Hypothalamus (tissue), 51 donors: ENCODE measurements at regions not wholly inside any gene's neighbourhood (a gene's known extent, or its start where the extent isn't known, plus 50 kb on each side); places are given as distances from the start of the nearest gene placed in this dataset.

Source experiments
- DNase-seq, 51 donors: peaks; one replicate each; lab custom pipeline; 2025; lab: John Stamatoyannopoulos, UW

DNA sequence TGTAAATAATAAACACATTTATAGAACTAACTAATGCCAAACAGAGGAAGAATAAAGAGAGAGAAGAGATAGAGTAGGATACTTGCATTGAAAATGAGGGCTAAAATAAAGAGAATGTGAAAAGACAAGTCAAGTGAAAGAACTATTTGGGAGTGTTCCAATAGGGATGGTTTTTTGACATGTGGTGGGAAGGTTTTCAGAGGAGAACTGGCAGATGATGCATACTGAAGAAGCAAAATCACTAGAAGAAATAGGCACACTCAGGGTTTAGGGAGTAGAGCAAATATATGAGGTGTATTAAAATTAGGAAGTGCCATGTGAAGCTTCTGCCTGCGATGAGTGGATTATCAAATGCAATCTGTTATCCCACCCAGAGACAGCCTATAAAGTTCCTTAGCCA is 744.8 kb downstream of the REEP3 start:
- DNase-seq: no peak

DNA sequence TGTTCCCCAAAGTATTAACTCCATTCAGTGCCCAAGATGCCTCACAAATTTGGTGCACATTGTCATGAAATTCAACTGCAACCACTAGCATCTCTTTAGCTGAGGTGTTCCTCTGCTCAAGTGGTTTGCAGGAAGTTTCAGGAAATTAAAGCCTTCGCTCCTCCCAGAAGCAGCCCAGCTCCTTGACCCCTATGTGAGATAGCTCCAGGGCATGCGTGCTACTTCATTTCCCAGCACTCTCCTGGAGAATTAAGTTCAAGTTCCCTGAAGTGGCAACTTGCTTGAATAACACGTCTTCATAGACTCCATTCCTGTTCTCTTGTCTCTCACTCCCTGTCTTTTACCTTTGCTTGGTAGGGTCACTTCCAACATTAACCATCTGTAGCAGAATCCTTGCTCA is 750.3 kb downstream of the REEP3 start:
- DNase-seq: no peak

DNA sequence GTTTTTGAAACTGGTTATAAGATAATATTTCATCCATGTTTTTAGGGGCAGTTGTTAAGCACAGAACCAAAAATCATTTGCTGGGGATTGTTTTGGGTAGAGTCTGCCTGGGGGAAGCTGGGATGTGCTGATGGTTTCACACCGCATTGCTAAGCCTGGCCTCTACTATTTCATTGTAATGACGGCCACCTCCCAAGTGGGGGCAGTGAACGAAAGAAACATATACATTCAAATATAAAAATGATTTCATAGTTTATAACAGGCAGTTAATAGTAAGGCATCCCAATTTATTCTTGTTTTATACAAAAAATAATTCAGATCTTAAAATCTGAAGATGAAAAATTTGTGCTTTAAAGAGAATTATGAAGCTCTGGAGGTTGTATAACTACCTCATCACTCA is 750.8 kb downstream of the REEP3 start:
- DNase-seq: no peak

DNA sequence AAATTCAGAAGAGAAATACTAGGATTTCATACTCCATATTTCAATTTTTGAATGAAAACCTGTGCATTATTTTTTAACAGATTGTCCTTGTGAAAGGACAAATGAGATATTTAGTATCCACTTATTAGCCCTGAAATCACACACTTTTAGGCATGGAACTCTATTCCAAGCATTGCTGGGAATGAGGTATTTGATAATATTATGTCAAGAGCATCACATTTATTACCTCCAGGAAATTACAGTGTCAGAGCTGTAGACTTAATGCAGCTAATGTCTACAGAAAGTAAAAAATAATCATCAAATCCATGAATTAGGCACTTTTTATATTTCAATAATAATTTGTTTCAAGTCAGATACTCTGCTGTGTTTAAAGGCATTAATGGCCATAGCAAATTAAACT is 753.8 kb downstream of the REEP3 start:
- no peak for DNase-seq

- no peak for DNase-seq
Observed at GRCh38 chr10:64275774-64276173, 754.6 kb downstream of the REEP3 start.

DNA sequence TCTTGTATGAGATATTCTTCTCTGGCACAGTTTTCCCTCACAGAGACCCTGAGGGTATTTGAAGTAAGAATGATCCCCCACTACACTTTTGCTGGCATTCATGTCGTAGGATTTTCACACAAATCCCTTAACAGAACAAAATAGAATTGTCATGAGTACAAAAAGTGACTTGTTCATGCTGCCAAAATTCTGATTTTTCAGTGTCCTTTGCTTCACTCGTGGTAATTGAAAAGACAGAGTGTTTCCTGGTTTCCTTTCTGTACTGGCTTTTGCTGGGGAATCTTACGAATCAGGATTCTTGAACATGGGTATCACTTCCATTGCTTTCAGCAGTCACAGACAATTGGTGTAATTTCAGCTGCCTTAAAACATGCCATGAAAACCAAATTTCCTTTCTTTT is 756.3 kb downstream of the REEP3 start:
- peak in 4 of 51 donors; percentile 1 to 22 (median 11) for DNase-seq

GRCh38 chr10:64283621-64284020 is 762.4 kb downstream of the REEP3 start:
- DNase-seq: peak in 4 of 51 donors; percentile 0 to 41 (median 18)

DNA sequence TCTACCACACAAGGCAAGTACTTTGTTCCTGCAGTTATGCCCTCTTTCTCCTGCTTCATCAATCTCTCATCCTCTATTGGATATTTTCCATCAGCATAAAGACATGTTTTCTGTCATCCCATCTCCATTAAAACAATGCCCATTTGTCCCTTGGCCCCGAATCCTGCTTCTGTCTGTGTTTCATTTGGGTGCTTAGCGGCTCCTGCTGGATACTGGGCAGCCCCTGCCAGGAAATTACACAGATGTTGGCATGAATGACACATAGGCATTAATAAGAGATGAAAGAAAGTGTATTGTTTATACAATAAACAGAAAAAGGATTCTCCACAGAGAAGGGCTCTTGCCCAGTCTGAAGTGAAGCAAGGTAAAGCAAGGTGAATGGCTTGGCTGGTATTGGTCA is 765.3 kb downstream of the REEP3 start:
- peak in 25 of 51 donors; percentile 2 to 81 (median 32) for DNase-seq

DNA sequence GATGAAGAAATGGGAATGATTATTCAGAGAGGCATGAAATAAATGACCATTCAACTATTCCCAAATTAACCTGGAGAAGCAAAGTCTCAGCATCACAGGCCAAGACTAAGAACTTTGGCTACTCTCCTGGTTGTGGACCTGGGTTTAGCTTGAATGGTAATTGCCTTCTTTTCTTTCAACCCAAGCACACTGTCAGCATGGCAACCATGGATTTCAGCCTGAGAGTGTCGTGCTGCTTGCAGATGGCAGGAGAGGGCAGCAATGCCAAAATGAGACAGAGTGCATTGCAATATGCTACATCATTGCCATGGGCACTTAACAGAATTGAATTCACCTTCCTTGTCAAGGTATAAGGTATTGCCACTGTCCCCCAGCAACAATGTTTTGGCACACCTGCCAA is 767.2 kb downstream of the REEP3 start:
- peak in 16 of 51 donors; percentile 1 to 46 (median 18) for DNase-seq

DNA sequence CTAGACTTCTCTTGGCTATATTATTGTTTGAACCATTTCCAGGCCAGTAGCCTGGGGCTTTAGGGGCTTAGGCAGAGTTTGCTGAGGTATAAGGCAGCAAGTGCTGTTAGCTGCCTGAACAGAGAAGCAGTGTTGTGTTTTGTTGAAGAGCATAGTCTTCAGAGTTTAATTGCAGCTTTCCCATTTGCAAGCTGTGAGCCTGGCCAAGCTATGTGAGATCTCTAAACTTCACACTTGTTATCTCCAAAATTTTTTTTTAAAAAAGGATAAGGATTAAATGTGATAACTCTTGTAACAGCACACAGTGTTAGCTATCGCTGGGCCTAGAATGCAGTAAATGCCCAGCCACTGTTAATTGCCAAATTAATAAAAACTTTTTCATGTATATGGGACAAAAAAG is 782.4 kb downstream of the REEP3 start:
- DNase-seq: no peak

DNA sequence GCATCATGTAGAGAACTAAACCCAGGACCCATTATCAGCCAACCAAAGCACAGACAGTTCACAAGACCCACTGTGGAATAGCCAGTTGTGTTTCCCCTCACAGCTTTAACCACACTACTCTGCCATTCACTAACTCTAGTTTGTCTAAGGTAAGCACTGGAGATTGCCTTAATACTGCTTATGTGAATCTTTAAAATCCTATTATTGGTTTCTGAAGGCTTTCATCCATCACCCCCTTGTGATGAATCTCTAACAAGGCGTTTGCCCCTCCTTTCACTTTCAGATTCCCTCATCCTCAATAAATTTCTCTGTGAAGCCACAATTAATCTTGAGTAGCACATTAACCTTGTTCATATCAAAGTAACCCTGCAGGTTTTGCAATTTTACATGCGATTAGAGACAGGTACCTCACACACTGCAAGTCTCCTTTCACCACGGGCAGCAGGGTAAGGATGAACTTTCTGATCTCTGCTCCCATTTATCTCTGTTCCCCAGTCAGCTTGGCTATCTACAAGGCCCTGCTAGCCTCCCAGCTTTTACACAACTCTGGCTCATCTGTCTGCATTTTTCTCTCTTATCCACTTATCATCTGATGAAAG is 785.6 kb downstream of the REEP3 start:
- DNase-seq: peak in 1 of 51 donors; percentile 2

DNA sequence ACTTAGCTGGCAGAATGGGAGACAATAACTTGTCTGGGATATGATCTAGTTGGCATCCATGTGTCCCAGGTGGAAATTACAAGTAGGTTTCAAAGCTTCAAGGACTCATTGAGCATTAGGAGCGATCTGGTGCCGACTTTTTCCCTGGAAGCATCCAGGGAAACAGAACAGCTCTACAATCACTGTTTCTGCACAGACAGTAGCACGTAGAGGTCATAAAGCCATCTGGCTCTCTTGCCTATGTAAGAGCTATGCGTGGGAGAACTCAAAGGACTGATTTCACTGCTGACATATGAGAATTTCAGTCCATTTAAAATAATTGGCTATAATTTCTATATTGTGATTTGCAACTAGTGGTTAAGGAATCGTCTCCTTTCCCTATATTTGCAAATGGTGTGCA is 791.7 kb downstream of the REEP3 start:
- no peak for DNase-seq

DNA sequence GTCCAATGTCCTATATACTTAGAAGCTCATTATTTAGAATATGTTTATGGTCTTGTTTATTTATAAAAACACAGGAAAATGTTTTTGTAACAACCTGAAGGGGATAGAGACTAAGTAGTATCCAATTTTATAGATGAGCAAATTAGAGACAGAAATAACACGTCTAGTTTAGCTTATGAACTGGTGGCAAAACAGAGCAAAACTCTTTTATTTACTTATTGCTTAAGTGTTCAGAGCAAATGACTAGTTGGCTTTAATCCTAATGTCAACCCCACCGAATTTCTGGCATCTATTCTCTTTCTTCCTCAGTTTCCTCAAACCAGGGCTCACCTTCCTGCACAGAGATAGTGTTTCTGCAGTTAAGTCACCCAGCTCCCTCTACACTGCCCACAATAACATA is 792.8 kb downstream of the REEP3 start:
- no peak for DNase-seq

DNA sequence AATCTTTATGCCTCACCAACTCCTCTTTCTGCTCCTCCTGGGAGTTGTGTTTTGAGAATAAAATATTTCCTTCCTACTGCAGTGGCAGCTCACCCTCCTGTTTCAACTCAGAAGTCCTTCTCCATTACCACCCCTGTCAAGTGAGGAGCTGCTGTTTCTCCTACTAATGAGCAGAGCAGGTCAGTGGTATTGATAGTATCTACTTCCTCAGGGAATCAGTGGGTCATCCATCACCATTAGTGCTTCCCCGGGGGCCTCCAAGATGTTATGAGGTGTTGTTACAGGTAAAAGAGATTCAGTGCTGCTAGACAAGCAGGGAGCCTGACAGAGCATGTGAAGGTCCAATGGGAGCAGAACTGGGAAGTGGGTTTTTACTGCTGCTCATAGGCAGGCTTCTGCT is 795.2 kb downstream of the REEP3 start:
- no peak for DNase-seq

DNA sequence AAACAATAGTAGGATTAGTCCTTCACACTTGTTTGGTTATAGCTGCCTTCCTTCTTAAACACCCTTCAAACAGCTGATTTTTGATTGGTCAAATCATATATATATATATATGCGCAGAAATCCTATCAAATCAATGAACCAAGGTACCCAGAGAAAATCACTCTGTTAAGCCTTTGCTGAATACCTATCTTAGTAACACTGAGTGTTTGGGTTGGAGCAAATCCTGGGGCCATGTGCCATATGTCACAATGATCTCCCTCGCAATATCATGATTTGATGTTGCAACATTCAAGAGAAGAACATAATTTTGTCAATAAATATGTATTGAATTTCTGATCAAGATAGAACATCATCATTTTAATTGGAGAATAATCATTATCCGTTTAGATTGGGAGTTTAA is 795.6 kb downstream of the REEP3 start:
- no peak for DNase-seq

DNA sequence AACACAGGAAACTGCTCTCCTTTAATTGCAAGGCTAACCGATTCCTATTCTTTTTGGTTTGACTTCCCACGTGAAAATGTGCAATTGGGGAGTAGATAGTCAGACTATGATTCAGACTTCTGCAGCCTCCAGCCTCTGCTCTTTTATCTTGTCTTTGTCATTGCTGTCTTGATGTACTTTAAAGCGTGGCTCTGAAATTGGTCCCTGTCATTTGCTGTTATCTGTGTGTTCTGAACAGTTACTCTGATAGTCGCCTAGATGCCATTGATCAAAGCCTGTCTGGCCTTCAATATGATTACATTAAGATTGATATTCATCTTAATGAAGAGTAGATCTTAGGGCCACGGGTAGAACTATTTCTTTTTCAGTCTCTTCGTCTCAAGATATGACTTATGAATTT is 799.2 kb downstream of the REEP3 start:
- no peak for DNase-seq

GRCh38 chr10:64329510-64329909 is 808.3 kb downstream of the REEP3 start:
- DNase-seq: no peak

DNA sequence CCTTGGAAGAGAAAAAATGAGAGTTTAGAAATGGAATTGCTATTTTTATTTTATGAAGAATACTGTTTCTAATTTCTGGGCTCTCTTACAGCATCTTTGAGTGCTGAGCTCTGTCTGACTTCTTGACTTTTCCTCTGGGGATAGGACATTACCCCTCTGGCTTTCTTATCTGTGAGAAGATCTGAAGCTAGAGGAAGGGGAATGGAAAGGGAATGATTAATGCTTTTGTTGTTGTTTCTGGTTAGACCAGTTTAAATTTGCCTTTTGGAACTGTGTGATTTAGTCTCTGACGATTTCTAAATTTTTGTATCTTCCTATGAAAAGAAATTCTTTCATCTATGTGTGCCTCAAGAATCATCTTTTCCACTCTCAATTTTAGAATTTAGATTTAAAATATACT is 811.4 kb downstream of the REEP3 start:
- DNase-seq: no peak

DNA sequence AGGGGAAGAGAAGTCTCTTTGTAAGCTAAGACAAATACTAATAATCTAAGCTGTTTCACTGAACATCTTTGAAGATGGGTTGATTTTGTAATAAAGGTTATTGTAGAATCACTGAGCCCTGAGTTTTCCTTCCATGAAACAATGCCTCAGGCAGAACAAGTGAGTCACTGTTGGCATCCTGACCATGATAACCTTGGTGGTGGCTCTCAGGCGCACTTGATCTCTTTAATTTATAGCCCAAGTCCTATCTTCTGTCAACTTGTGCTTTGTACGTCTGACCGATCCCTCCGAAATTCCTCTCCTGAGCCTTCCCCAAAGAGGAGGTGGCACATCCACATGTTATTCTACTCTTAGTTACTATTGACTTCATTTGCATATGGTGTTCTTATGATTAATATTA is 812.9 kb downstream of the REEP3 start:
- DNase-seq: no peak

DNA sequence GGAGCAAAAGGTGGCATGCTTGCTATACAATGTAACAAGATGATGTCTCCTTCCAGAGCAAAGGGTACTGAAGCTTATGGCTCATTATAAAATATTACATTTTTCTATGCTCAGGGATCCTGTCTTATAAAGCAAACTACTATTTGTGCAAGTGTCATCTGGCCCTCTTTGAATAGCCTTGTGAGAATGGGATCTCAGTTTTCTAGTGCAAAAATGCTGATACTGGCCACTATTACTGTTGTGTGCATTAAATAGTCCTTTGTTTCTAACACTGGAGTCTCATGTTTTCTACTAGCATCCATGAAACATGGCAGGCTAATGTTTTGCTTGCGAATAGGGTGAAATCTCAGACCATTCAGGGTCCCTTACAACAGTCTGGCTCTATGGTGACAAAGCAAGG is 823.0 kb downstream of the REEP3 start:
- DNase-seq: peak in 2 of 51 donors; percentile 27 to 29

- peak in 1 of 51 donors; percentile 32 for DNase-seq
Observed at GRCh38 chr10:64345856-64346255, 824.7 kb downstream of the REEP3 start.

DNA sequence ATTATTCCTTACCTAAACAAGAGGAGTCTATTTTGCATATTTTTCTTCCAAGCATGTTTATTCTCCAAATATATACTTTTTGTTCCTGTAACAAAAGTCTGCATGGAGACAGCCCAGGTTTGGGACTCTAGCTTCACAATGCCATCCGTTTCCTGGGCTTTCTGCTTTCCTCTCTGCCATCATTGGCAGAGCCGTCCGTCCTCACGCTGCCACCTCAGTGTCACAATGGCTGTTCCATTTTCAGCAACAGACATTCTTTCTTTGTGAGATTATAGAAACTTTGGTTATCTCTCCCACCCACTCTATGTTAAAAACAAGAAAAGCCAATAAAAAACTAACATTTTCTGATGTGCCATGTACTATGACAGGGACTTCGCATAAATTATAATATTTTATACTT is 825.2 kb downstream of the REEP3 start:
- peak in 11 of 51 donors; percentile 2 to 39 (median 7) for DNase-seq

- DNase-seq: peak in 5 of 51 donors; percentile 5 to 51 (median 10)
Observed at GRCh38 chr10:64350665-64351064, 829.5 kb downstream of the REEP3 start.
